ENCODE measurements at regions not wholly inside any gene's neighbourhood (a gene's known extent, or its start where the extent isn't known, plus 50 kb on each side); places are given as distances from the start of the nearest gene placed in this dataset.

GRCh38 chr5:155729684-155730059, 597.3 kb upstream of the SGCD start:
- H3K4me3 ChIP-seq, result peak overlapping the region; percentile 73
- no peaks in the 10 kb centered on the region for H3K36me3 ChIP-seq (ENCODE audit: insufficient read depth in 1 of 2, low read depth in 1 of 2)
- no peak for TF ChIP-seq CTCF (IDR thresholded peaks at IDR 0.05)
- ATAC-seq (peak; percentile 40 to 58 (median 54)), DNase-seq (peak; percentile 19 to 75)
- H3K9me3 ChIP-seq, result no peaks in the 10 kb centered on the region
- peak overlapping the region; percentile 74 for H3K27ac ChIP-seq
- peaks cover 34% of the 10 kb centered on the region for H3K4me1 ChIP-seq
- intact Hi-C loops (cut with DNase I), result loop anchor here (5.0 kb wide), 1 partner anchor 93 kb away; no protein-coding TSS in a partner anchor
- H3K27me3 ChIP-seq (ENCODE audit: insufficient read depth in 3 of 3, low read length in 2 of 3), result peaks cover 0 to 12% (median 0%) of the 10 kb centered on the region in 3 donors
- WGBS, 3 donors, result 1% methylated on average over 13 of the region's 13 CpGs

GRCh38 chr5:155732587-155733376, 594.2 kb upstream of the SGCD start:
- WGBS, 3 donors, result 27 to 46% (median 31%) methylated on average over 6 of the region's 6 CpGs
- H3K27ac ChIP-seq, result peak overlapping the region; percentile 76
- TF ChIP-seq CTCF (IDR thresholded peaks at IDR 0.05), result no peak
- peaks cover 51% of the 10 kb centered on the region for H3K4me1 ChIP-seq
- no peaks in the 10 kb centered on the region for H3K27me3 ChIP-seq (ENCODE audit: insufficient read depth in 3 of 3, low read length in 2 of 3)
- no peak for DNase-seq
- intact Hi-C loops (cut with DNase I), result loop anchor here (5.0 kb wide), 1 partner anchor 90 kb away; no protein-coding TSS in a partner anchor
- H3K36me3 ChIP-seq (ENCODE audit: insufficient read depth in 1 of 2, low read depth in 1 of 2), result no peaks in the 10 kb centered on the region
- ATAC-seq, result peak; percentile 44 to 59 (median 50)
- H3K9me3 ChIP-seq, result no peaks in the 10 kb centered on the region
- peak overlapping the region; percentile 39 for H3K4me3 ChIP-seq

- H3K4me1 ChIP-seq, result peaks cover 51% of the 10 kb centered on the region
- no peaks in the 10 kb centered on the region for H3K36me3 ChIP-seq (ENCODE audit: insufficient read depth in 1 of 2, low read depth in 1 of 2)
- intact Hi-C loops (cut with DNase I), result loop anchor here (5.0 kb wide), 1 partner anchor 88 kb away; no protein-coding TSS in a partner anchor
- WGBS, 3 donors, result 75 to 88% (median 84%) methylated on average over 1 of the region's 1 CpG
- H3K9me3 ChIP-seq, result no peaks in the 10 kb centered on the region
- H3K27me3 ChIP-seq (ENCODE audit: insufficient read depth in 3 of 3, low read length in 2 of 3), result no peaks in the 10 kb centered on the region
- H3K4me3 ChIP-seq, result no peak overlapping the region
- no peak for TF ChIP-seq CTCF (IDR thresholded peaks at IDR 0.05)
- DNase-seq (no peak), ATAC-seq (no peak)
- no peak overlapping the region for H3K27ac ChIP-seq
Measured at GRCh38 chr5:155733935-155734334, 593.0 kb upstream of the SGCD start.

GRCh38 chr5:155735388-155735787, 591.6 kb upstream of the SGCD start:
- Histone ChIP-seq H3K4me3 (no peak overlapping the region), H3K36me3 (ENCODE audit: insufficient read depth in 1 of 2, low read depth in 1 of 2) (no peaks in the 10 kb centered on the region), H3K9me3 (no peaks in the 10 kb centered on the region), H3K27ac (no peak overlapping the region), H3K4me1 (peaks cover 43% of the 10 kb centered on the region), H3K27me3 (ENCODE audit: insufficient read depth in 3 of 3, low read length in 2 of 3) (no peaks in the 10 kb centered on the region)
- intact Hi-C loops (cut with DNase I), result no loop called here
- WGBS, 3 donors, result 32 to 47% (median 37%) methylated on average over 2 of the region's 2 CpGs
- DNase-seq (peak; percentile 33 to 80), ATAC-seq (peak; percentile 46 to 81 (median 56))
- TF ChIP-seq CTCF (IDR thresholded peaks at IDR 0.05), result no peak
